ENCODE measurements at regions not wholly inside any gene's neighbourhood (a gene's known extent, or its start where the extent isn't known, plus 50 kb on each side); places are given as distances from the start of the nearest gene placed in this dataset.

DNA sequence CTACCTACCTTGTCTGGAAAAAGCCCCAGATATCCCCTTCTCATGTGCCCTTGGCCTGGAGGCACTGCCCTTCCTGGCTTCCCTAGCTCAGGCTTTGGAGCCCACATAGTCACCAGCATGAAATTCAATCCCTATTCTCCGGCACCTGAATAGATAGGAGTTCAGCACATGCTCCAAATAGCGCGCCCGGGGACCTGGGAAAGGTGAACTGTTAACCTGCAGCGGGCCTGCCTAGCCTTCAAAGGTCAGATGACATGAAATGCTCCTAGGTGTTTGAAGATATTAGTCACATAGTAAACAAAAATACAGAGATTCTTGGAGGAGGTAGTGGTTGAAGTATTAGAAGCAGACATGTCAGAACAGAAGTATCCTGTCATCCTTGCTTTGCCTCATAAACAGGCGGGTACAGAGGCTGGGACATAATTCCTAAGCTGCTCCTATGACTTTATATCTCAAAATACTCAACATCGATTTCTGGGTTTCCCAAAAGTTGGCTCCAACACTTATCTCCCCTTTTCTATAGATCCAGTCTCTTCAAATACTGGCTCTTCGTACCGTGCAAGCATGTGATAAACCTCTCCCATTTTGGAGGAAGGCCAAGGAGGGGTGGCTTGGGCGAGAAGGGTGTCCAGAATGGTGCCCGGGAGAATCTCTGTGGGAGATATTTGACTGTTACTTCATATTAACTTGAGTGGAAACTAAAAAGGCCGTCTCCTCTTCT lies 88.0 kb upstream of the ANKH start:
- Histone ChIP-seq H4K20me1 (ENCODE audit: low read length) (no peaks in the 10 kb centered on the region), H3K4me1 (ENCODE audit: insufficient read depth, low read length) (peaks cover 21% of the 10 kb centered on the region), H3K9me2 (replicated peaks; ENCODE audit: low read length) (no peaks in the 10 kb centered on the region), H3F3A (ENCODE audit: low read length, unreplicated experiment) (no peaks in the 10 kb centered on the region), H3K9me3 (ENCODE audit: low read length) (no peaks in the 10 kb centered on the region), H3K4me3 (ENCODE audit: low read length) (no peak overlapping the region; the same call in 1 of the 2 replicates), H3K4me2 (ENCODE audit: low read length) (peak overlapping the region; percentile 60), H3K27ac (ENCODE audit: low read length) (peak overlapping the region; percentile 62), H3K9ac (ENCODE audit: low read length) (no peak overlapping the region), H3K27me3 (ENCODE audit: low read length) (no peaks in the 10 kb centered on the region), H2AFZ (ENCODE audit: low read length) (0 out of 2 replicates have a peak overlapping the region, but pooled peaks have one; percentile 8), H3K79me2 (ENCODE audit: low read length) (no peaks in the 10 kb centered on the region), H3K36me3 (ENCODE audit: low read depth, low read length) (no peaks in the 10 kb centered on the region)
- intact Hi-C loops (cut with micrococcal nuclease): loop anchor here (2.0 kb wide), 1 partner anchor 49 kb away; no protein-coding TSS in a partner anchor
- ChIA-PET CTCF (no interaction called here), POLR2A (ENCODE audit: unreplicated experiment) (no interaction called here)
- TF ChIP-seq, protein P1, sequence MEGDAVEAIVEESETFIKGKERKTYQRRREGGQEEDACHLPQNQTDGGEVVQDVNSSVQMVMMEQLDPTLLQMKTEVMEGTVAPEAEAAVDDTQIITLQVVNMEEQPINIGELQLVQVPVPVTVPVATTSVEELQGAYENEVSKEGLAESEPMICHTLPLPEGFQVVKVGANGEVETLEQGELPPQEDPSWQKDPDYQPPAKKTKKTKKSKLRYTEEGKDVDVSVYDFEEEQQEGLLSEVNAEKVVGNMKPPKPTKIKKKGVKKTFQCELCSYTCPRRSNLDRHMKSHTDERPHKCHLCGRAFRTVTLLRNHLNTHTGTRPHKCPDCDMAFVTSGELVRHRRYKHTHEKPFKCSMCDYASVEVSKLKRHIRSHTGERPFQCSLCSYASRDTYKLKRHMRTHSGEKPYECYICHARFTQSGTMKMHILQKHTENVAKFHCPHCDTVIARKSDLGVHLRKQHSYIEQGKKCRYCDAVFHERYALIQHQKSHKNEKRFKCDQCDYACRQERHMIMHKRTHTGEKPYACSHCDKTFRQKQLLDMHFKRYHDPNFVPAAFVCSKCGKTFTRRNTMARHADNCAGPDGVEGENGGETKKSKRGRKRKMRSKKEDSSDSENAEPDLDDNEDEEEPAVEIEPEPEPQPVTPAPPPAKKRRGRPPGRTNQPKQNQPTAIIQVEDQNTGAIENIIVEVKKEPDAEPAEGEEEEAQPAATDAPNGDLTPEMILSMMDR (conservative IDR thresholded peaks at IDR 0.05; ENCODE audit: low read depth, low read length): no peak
- TF ChIP-seq EZH2 (IDR thresholded peaks at IDR 0.05; ENCODE audit: low read length, unreplicated experiment) (no peak), EZH2phosphoT487 (IDR thresholded peaks at IDR 0.05; ENCODE audit: borderline replicate concordance, low read length) (no peak)
- peak; percentile 89 for DNase-seq
- ATAC-seq: peak; percentile 88
- BruUV-seq (replicated peaks): no TSS peak

DNA sequence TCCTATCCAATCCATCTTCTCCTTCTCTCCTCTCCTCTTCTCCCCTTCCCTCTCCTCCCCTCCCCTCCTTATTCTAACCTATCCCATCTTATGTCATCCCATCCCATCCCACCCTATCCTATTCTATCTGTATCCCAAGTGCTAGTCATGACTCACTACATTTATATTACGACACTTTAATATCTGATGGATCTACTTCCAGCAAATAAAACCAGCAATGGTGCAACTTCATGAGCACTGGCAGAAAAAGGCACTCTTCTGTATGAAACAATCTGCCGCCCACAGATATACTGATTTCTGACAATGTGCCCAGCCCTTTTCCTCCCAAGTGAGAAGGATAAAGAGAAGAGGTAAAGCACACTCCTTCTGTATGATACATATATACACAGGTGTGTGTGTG lies 86.6 kb upstream of the ANKH start:
- Histone ChIP-seq H3K27ac (ENCODE audit: low read length) (no peak overlapping the region), H3K4me2 (ENCODE audit: low read length) (peak overlapping the region; percentile 60; the same call in 1 of the 2 replicates), H3K27me3 (ENCODE audit: low read length) (no peaks in the 10 kb centered on the region), H3K9me2 (replicated peaks; ENCODE audit: low read length) (no peaks in the 10 kb centered on the region), H3K9me3 (ENCODE audit: low read length) (no peaks in the 10 kb centered on the region), H3K4me1 (ENCODE audit: insufficient read depth, low read length) (peaks cover 21% of the 10 kb centered on the region), H3K36me3 (ENCODE audit: low read depth, low read length) (no peaks in the 10 kb centered on the region), H4K20me1 (ENCODE audit: low read length) (no peaks in the 10 kb centered on the region), H3K9ac (ENCODE audit: low read length) (no peak overlapping the region), H2AFZ (ENCODE audit: low read length) (no peak overlapping the region), H3K4me3 (ENCODE audit: low read length) (no peak overlapping the region), H3K79me2 (ENCODE audit: low read length) (no peaks in the 10 kb centered on the region), H3F3A (ENCODE audit: low read length, unreplicated experiment) (no peaks in the 10 kb centered on the region)
- ChIA-PET POLR2A (ENCODE audit: unreplicated experiment) (no interaction called here), CTCF (interaction anchor here (0.6 kb wide), 1 partner anchor 51 kb away, joined by 8 read pairs; no protein-coding TSS in a partner anchor)
- intact Hi-C loops (cut with micrococcal nuclease): loop anchor here (2.0 kb wide), 1 partner anchor 51 kb away; no protein-coding TSS in a partner anchor
- ATAC-seq (no peak), DNase-seq (peak; percentile 42)
- BruUV-seq (replicated peaks): no TSS peak
- TF ChIP-seq EZH2phosphoT487 (IDR thresholded peaks at IDR 0.05; ENCODE audit: borderline replicate concordance, low read length) (no peak), EZH2 (IDR thresholded peaks at IDR 0.05; ENCODE audit: low read length, unreplicated experiment) (no peak)
- TF ChIP-seq, protein P1 (conservative IDR thresholded peaks at IDR 0.05; ENCODE audit: low read depth, low read length): no peak

Data from PC-3 (cell line).